Activated effector memory CD4-positive, alpha-beta T cell treated with anti-CD3 and anti-CD28 coated beads, Interleukin-2, amount 50 U/mL, for 16 hours (primary cell): ENCODE measurements at regions not wholly inside any gene's neighbourhood (a gene's known extent, or its start where the extent isn't known, plus 50 kb on each side); places are given as distances from the start of the nearest gene placed in this dataset.

ENCODE experiments used
- DNase-seq: peaks from one replicate; pipeline ENCODE4 v3.0.0-alpha.2; 2020

- no peak for DNase-seq
Measured at GRCh38 chr3:102757950-102758349, 323.1 kb downstream of the ZPLD1 start.

GRCh38 chr3:102761766-102762165 is 327.0 kb downstream of the ZPLD1 start:
- no peak for DNase-seq

GRCh38 chr3:102790747-102791325 is 356.0 kb downstream of the ZPLD1 start:
- no peak for DNase-seq

- DNase-seq: no peak
Measured at GRCh38 chr3:102791641-102792589, 357.1 kb downstream of the ZPLD1 start.

GRCh38 chr3:102796804-102797203 is 362.0 kb downstream of the ZPLD1 start:
- no peak for DNase-seq

- DNase-seq: no peak
Measured at GRCh38 chr3:102802819-102803420, 368.1 kb downstream of the ZPLD1 start.

- DNase-seq: no peak
Measured at GRCh38 chr3:102810937-102811336, 376.1 kb downstream of the ZPLD1 start.

GRCh38 chr3:102826636-102827035 is 391.8 kb downstream of the ZPLD1 start:
- DNase-seq: no peak

- DNase-seq: no peak
Measured at GRCh38 chr3:102827386-102827785, 392.6 kb downstream of the ZPLD1 start.

GRCh38 chr3:102830415-102830814 is 395.6 kb downstream of the ZPLD1 start:
- no peak for DNase-seq

GRCh38 chr3:102841866-102842265 is 407.1 kb downstream of the ZPLD1 start:
- no peak for DNase-seq

- no peak for DNase-seq
Measured at GRCh38 chr3:102866845-102867244, 432.0 kb downstream of the ZPLD1 start.

- no peak for DNase-seq
Measured at GRCh38 chr3:102883515-102883914, 448.7 kb downstream of the ZPLD1 start.

GRCh38 chr3:102885289-102885688 is 450.5 kb downstream of the ZPLD1 start:
- DNase-seq: no peak

- no peak for DNase-seq
Measured at GRCh38 chr3:102887431-102887830, 452.6 kb downstream of the ZPLD1 start.

GRCh38 chr3:102896851-102897621 is 462.2 kb downstream of the ZPLD1 start:
- DNase-seq: no peak

- peak; percentile 48 for DNase-seq
Measured at GRCh38 chr3:102904629-102905028, 469.8 kb downstream of the ZPLD1 start.

GRCh38 chr3:102905811-102906210 is 471.0 kb downstream of the ZPLD1 start:
- DNase-seq: no peak

GRCh38 chr3:102906818-102907217 is 472.0 kb downstream of the ZPLD1 start:
- no peak for DNase-seq

- no peak for DNase-seq
Measured at GRCh38 chr3:102909904-102910303, 475.1 kb downstream of the ZPLD1 start.

- DNase-seq: no peak
Measured at GRCh38 chr3:102916532-102916931, 481.7 kb downstream of the ZPLD1 start.

GRCh38 chr3:102926618-102927017 is 491.8 kb downstream of the ZPLD1 start:
- DNase-seq: no peak

- no peak for DNase-seq
Measured at GRCh38 chr3:102933377-102933776, 498.6 kb downstream of the ZPLD1 start.
